ENCODE measurements at regions not wholly inside any gene's neighbourhood (a gene's known extent, or its start where the extent isn't known, plus 50 kb on each side); places are given as distances from the start of the nearest gene placed in this dataset.
"Not testable (repeated sequence)": the region's sequence is repeated elsewhere in the genome, so short reads cannot be mapped to it uniquely, and the experiment has no call there.

DNA sequence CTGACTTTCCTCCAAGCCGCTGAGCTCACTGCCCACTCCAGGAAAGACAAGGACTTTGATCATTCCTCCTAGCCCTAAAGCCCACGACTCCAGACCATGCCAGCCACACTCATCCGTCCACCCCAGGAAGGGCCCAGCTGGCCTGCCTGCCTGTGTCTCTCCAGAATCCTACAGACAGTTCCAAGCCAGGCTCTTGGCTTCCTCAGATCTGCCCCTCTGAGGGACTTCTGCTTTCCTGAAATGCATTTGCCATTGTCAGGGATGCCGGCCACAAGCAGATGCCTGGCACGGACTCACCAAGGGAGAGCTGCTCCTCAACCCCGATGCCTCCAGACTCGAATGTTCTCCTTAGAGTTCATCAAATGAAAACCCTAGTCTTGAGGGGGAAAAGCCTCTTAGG lies 155.8 kb downstream of the OAT start:
- no peak for DNase-seq

DNA sequence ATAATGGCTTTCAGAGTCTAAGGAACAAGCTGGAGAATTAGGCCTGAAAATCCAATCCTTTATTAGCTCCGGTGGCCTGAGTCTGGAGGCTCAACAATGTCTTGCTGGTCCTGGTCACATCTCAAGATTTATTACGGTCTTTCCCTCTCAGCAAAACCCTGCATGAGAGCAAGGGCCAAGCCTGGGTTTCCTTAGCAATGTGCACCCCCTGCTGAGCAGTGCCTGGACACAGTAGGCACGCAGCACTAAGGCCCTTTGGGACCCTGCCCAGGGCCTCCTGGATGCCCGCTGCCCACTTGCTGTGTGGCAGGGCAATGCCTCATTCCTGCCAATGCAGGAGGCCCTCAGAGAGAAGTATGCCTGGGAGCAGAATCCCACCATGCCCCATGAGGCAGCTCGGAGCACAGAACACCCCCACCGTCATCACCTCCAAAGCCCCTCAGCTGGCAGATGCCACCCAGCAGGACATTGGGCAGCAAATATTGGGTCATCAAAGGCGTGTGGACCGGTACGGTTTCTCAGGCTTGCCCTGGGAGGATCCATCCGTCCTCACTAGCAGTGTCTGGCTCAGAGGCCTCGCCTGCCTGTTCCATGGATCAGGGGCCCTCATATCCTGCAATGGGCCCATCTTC lies 156.4 kb downstream of the OAT start:
- no peak for DNase-seq

- DNase-seq, result peak; percentile 40
Observed at GRCh38 chr10:124259139-124259825, 159.4 kb downstream of the OAT start.

- DNase-seq, result no peak
Observed at GRCh38 chr10:124257781-124258180, 160.9 kb downstream of the OAT start.

- no peak for DNase-seq
Observed at GRCh38 chr10:124256151-124256550, 162.6 kb downstream of the OAT start.

DNA sequence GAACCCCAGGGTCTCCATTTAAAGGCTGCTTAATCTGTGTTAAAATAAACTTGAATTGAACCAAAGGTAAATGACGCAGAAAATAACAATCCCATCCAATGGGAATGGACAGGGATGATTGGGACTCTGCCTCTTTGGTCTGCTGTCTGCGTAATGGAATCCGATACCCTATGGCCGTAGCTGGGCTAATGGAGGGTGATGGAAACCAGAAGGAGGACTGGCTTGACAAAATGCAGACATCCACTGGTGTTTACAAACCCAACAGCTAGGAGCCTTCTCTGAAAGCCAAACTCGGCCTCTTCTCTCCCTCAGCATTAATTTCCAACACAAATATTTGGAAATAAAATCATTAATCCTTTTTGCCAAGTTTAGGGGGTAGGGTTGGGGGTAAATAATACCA lies 162.2 kb upstream of the CHST15 start:
- no peak for DNase-seq

DNA sequence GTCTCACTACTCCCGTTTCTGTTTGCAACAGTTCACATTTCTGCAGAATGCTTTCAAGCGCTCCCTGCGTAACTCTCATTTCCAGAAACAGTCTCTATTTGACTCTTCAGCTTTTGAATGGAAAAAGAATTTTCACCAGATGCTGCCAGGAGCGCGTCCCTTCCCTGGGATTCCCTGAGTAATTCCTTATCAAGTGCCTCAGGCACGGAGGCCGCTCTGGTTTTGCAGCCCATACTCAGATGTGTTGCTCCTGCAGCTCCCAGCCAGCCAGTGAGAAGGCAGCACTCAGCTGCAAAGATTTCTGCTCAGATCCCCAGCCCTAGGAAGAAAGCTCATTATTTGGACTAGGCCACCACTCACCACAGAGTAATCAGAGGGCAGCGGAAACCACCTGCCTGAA lies 161.1 kb upstream of the CHST15 start:
- DNase-seq, result no peak

DNA sequence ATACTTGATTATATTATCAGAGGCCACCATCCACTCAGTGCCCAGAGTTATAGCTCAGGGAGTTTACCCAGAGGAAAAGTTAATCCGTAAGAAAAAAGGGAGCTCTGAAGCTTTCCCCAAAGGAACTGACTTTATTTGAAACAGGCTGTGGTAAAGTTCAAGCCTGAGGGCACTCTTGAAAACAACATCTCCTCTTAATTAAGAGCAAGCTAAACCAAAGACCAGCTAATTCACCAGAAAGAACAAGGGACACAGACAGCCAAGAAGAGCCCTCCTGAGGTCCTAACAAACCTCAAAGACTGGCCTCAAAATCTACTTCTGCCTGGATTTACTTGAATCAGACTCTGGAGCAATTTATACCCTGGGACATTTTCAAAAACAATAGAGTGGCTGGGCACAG lies 159.6 kb upstream of the CHST15 start:
- DNase-seq, result no peak

- no peak for DNase-seq
Observed at GRCh38 chr10:124252097-124252715, 158.8 kb upstream of the CHST15 start.

GRCh38 chr10:124251317-124252065 lies 158.1 kb upstream of the CHST15 start:
- DNase-seq, result no peak

DNA sequence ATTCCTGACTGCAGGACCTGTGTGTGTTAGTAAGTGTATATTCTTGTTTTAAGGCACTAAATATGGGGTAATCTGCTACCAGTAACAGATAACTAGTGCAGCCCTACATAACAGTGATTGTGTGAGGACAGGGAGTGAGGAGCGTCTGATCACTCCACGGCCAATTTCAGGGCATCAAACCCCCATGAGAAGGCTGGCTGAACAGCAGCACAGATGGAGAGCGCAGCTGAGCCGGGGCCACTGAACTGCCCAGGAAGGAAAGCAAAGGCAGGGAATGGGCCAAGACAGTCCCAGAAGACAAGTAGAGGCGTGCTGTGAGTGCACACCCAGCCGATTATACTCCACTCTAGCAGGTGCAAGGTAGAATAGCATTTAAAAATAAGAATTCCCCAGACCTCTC lies 157.1 kb upstream of the CHST15 start:
- DNase-seq, result no peak

- DNase-seq, result peak; percentile 25
Observed at GRCh38 chr10:124249812-124250432, 156.5 kb upstream of the CHST15 start.

- DNase-seq, result no peak
Observed at GRCh38 chr10:124249196-124249595, 155.8 kb upstream of the CHST15 start.

DNA sequence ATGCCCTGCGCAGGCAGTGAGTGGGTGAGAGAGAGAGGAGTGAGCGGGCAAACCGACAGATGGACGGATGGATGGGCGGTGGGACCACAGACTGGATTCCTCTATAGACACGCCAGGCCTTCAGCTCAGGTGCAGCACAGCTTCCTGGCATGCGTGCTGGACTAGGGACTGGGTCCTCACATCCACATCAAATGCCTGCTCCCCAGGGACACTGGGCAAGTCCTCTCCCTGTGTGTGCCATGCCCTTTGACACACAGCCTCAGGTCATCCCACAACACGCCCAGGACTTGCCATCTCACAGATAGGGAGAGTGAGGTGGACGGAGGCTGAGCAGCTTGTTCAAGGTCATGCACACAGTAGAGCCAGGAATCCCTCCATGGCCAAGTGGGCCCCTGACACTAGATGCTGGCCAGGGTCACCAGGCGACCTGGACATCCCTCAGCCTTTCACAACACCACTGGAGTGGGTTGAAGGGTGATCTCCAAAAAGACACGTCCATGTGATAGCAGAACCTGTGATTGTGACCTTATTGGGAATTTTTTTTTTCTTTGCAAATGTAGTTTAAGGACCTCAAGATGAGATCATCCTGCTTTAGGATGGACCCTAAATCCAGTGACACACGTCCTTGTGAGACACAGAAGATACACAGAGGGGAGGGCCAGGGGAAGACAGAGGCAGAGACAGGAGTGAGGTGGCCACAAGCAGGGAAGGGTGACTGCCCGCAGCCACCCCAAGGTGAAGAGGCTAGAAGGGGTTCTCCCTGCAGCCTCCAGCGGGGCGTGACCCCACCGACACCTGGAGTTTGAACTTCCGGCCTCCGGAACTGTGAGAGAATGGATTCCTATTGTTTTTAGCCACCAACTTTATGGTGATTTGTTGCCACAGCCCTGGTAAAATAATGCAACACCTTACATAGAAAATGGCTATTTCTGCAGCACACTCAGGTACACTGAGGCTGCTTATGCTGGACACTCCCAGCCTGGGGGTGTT lies 155.0 kb upstream of the CHST15 start:
- no peak for DNase-seq

DNA sequence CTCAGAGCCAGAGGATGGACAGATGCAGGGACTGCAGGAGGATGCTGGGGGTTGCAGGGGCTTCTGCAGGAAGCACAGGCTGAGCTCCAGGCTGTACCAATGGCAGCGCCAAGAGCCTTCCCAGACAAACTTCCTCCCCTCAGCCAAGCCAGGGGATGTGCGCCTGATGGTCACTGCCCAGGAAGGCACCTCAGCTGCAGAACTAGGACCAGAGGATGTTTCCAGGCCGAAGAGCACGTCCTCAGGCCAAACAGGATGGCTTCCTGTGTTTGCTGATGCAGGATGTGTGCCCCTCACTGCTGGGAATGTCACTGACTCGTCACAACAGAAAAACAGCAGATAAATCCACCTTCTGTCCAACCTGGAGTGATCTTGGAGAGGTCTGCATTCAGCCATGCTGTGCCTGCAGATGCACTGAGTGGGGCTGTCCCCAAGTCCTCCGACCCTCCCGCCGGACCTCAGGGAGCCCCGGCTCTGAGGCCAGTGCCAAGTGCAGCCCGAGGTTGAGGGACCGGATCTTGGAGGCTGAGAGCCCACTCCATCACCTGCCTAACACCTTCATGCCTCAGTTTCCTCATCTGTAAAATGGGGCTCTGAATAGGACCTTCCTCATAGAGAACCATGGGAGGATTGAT lies 152.5 kb upstream of the CHST15 start:
- DNase-seq, result no peak

- no peak for DNase-seq
Observed at GRCh38 chr10:124245191-124245590, 151.8 kb upstream of the CHST15 start.

DNA sequence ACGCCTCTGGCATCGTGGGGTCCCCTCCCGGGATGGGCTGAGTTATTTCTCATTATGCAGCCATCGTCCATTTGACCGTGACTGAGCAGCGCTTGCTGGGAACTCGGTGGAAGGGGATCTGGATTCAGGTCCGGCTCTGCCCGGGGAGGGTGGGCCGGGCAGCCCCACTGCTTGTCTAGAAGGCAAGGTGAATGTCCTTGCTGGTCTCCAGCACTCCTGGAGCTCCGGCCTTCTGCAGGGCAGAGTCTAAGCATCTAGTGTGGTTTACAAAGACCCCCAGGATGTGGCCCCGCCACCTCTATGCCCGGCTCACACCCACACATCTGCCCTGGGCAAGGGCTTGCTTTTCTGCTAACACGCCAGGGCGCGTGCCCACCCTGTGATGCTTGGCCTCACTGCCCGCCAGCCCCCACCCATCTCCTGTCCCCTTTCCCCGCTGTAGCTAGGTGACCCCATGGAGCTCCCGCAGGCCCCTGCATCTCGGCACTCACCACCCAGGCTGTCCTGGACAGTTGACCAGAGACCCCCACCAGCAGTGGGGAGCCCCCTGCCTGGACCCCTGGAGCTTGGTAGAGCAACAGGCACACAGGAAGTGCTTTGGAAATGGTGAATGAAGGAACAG lies 151.0 kb upstream of the CHST15 start:
- DNase-seq, result no peak

- peak; percentile 36 for DNase-seq
Observed at GRCh38 chr10:124243702-124244121, 150.3 kb upstream of the CHST15 start.

DNA sequence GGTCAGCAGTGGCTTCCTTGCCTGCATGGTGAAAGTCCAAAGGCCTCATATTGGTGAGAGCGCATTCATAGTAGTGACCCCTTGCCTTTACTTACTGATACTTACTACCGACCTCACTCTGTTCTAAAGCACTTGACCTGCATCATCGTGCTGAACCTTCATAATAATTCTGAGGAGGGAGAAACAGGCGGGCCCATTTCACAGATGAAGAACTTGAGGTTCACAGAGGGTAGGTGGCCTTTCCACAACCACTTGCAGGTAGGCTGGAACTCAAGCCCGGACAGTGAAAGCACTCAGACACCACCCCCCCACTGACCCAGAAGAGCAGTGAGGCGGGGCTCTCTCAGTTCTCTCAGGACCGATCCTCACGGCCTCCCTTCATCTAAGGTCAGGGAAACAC lies 149.4 kb upstream of the CHST15 start:
- DNase-seq, result no peak

GRCh38 chr10:124242365-124242764 lies 149.0 kb upstream of the CHST15 start:
- DNase-seq, result no peak

GRCh38 chr10:124241510-124241909 lies 148.1 kb upstream of the CHST15 start:
- DNase-seq, result not testable (repeated sequence)

All from OCI-M1 (cell line).